Bronchial epithelial cell (primary cell): ENCODE measurements at regions not wholly inside any gene's neighbourhood (a gene's known extent, or its start where the extent isn't known, plus 50 kb on each side); places are given as distances from the start of the nearest gene placed in this dataset.

Experiments used
- DNase-seq: peaks from one replicate; pipeline ENCODE4 v3.0.0-alpha.2; 2010; ENCODE audit warnings: low read depth
- FAIRE-seq: peaks from 2 replicates; lab custom pipeline; 2011; peaks lifted over from hg19 to GRCh38; lab: Jason Lieb, UNC
- H3K27me3 ChIP-seq: 2 replicates; pipeline ENCODE4 v1.5.1; 2011; ENCODE audit warnings: low read length; ENCODE audit not compliant: control insufficient read depth, insufficient read depth
- H3K36me3 ChIP-seq: 2 replicates; pipeline ENCODE4 v1.5.1; 2011; ENCODE audit warnings: low read length; ENCODE audit not compliant: control insufficient read depth, insufficient read depth
- H3K4me3 ChIP-seq: 2 replicates; pipeline ENCODE4 v1.5.1; 2011; ENCODE audit warnings: mild to moderate bottlenecking, low read depth, low read length, control low read depth
- CTCF ChIP-seq: IDR thresholded peaks from 2 replicates; pipeline ENCODE4 v1.5.1; 2011; ENCODE audit warnings: mild to moderate bottlenecking, moderate library complexity, low read length, control low read depth, inconsistent platforms; ENCODE audit not compliant: insufficient read depth, severe bottlenecking

- no peak for TF ChIP-seq CTCF
- Histone ChIP-seq H3K4me3 (no peak overlapping the region), H3K27me3 (no peaks in the 10 kb centered on the region), H3K36me3 (no peaks in the 10 kb centered on the region)
- FAIRE-seq (no peak), DNase-seq (no peak)
These were observed 219.8 kb upstream of the UFL1 start for GRCh38 chr6:96301781-96302180.

GRCh38 chr6:96302991-96303390, 218.6 kb upstream of the UFL1 start:
- FAIRE-seq = no peak

GRCh38 chr6:96304997-96305396, 216.6 kb upstream of the UFL1 start:
- no peaks in the 10 kb centered on the region for H3K27me3 ChIP-seq
- no peak for FAIRE-seq
- TF ChIP-seq CTCF = no peak
- no peak overlapping the region for H3K4me3 ChIP-seq
- DNase-seq = peak; percentile 82
- no peaks in the 10 kb centered on the region for H3K36me3 ChIP-seq

More at GRCh38 chr6:96302991-96303390, 218.6 kb upstream of the UFL1 start:
- no peak for DNase-seq
- H3K27me3 ChIP-seq = no peaks in the 10 kb centered on the region
- H3K36me3 ChIP-seq = no peaks in the 10 kb centered on the region
- no peak for TF ChIP-seq CTCF
- no peak overlapping the region for H3K4me3 ChIP-seq

- H3K27me3 ChIP-seq = no peaks in the 10 kb centered on the region
- no peaks in the 10 kb centered on the region for H3K36me3 ChIP-seq
- TF ChIP-seq CTCF = no peak
- H3K4me3 ChIP-seq = no peak overlapping the region
- no peak for FAIRE-seq
- DNase-seq = no peak
These were observed 190.7 kb upstream of the UFL1 start for GRCh38 chr6:96330884-96331283.

- Histone ChIP-seq H3K4me3 (no peak overlapping the region), H3K27me3 (no peaks in the 10 kb centered on the region), H3K36me3 (no peaks in the 10 kb centered on the region)
- FAIRE-seq = no peak
- DNase-seq = no peak
- TF ChIP-seq CTCF = no peak
These were observed 181.4 kb upstream of the UFL1 start for GRCh38 chr6:96340164-96340563.

- DNase-seq = no peak
- H3K36me3 ChIP-seq = no peaks in the 10 kb centered on the region
- FAIRE-seq = no peak
- H3K4me3 ChIP-seq = no peak overlapping the region
- no peaks in the 10 kb centered on the region for H3K27me3 ChIP-seq
- no peak for TF ChIP-seq CTCF
These were observed 176.1 kb upstream of the UFL1 start for GRCh38 chr6:96345501-96345900.
